HG03280 (cell line): ENCODE measurements at regions not wholly inside any gene's neighbourhood (a gene's known extent, or its start where the extent isn't known, plus 50 kb on each side); places are given as distances from the start of the nearest gene placed in this dataset.

ENCODE experiments used
- ATAC-seq: cut with Tn5 transposase; IDR thresholded peaks from one replicate; pipeline ENCODE4 v1.9.1; 2021; ENCODE audit warnings: mild to moderate bottlenecking, moderate library complexity; ENCODE audit not compliant: unreplicated experiment

DNA sequence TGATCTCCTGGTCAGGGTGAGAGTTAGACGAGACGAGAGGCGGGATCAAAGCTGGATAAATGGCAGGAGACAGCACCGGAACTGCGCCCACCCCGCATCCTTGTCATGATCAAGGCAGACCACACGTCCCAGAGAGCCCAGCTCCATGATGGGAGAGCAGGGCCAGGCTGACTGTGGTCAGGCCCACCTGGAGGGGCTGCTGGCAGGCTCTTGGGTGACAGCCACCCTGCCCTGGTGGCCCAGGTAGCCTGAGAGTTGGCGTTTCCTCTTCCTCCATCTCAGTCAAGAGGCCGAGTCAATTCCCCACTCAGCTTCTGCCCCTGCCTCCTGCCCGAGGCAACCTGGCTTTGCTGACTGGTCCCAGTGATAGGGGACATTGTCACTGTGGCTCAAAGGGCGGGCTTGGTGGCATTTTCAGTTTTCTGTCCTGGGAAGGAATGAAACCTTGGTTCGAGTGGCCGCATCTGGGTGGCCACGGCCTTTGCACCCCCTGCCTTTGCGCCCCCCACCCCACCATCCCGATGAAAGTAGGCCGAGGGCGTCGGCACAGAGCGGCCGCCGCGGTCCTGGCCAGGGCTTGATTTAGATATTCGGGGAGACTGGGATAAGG lies 60.8 kb upstream of the PPARA start:
- ATAC-seq = no peak

DNA sequence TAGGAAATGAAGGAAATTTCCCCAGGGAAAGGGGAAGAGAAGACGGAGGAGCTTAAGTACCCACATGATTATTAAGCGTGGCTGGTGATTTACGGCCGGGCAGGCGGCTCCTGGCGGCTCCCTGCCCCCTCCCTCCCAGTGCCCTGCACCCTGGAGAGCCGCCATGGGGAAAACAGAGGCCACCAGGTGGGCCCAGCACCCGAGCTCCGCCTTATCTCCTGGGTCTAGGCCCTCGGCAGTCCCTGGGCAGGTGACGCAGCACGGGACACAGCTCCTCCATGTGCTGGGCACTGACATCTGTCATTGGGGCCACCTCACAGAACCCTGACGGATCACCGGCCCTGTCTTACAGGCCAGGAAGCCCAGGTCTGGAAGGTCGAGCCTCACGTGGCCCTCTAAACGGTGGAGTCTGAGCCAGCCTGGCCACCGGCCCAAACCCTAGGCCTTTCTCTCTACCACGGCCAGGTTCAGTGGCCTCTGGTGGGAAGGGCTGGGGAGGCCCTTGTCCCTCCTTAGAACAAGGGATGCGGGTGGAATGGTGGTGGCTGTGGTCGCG lies 60.2 kb upstream of the PPARA start:
- no peak for ATAC-seq

DNA sequence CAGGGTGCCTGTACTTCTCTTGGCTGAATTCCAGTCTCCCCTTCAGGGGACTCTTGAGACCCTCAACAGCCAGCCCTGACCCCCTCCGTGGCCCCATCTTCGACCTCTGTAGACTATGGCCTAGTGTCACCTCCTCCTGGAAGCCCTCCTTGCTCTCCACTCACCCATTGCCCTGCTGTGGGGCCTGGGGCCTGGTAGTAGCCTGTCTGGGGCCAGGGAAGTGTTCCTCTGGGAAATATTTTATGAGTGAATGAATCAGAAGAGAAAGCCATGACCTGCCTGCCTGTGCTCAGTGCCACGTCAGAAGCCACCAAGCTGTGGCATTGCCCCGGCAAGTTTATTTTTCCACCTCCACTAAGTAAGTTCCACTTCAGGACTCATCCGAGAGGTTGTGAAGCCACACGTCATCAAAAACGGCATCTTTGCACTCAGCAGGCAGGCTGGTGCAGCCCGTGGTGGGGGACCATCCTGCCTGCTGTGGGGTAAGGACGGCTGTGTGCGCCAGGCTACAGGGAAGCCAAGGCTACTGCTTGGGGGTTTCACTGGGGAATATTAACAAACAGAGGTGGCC lies 59.6 kb upstream of the PPARA start:
- no peak for ATAC-seq

DNA sequence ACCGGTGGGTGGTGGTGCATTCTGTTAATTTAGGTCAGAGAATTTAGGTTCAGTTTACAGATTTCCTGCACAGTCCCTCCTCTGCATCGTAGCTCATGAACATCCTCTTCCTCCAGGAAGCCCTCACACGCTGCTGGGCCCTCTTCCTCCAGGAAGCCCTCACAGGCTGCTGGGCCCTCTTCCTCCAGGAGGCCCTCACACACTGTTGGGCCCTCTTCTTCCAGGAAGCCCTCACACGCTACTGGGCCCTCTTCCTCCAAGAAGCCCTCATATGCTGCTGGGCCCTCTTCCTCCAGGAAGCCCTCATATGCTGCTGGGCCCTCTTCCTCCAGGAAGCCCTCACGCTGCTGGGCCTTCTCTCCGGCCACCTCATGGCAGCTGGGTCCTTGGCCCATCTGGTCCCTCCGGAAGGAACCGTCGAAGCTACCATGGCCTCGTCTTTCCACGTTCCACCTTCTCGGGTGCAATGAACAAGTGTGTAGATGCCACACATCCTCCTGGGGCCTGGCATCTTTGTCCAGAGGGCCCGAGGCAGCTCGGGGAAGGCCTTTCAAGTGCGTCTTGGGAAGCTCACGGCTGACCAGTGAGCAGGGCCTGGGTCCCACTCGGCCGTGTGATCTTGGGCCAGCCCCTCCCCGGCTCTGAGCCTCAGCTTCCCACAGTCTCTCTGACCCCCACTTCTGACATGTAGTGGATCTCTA lies 58.9 kb upstream of the PPARA start:
- no peak for ATAC-seq

DNA sequence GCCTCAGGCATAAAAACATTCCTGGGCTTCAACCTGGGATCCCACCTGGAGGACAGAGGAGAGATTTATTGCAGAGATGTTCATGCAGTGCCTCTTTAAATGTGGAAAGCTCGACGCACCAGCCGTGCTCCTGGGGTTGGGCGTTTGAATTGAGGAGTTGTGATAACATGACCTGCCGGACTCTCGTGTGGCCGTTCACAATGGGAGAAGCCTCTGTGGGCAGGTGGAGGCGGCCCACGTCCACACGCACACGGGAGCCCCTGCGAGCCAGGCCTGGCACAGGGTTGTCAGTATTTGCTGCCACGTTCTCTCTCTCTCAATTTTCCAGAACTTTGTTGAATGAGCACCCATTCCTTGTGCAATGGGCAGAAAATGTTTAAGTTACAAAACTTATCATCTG lies 58.3 kb upstream of the PPARA start:
- ATAC-seq = no peak

DNA sequence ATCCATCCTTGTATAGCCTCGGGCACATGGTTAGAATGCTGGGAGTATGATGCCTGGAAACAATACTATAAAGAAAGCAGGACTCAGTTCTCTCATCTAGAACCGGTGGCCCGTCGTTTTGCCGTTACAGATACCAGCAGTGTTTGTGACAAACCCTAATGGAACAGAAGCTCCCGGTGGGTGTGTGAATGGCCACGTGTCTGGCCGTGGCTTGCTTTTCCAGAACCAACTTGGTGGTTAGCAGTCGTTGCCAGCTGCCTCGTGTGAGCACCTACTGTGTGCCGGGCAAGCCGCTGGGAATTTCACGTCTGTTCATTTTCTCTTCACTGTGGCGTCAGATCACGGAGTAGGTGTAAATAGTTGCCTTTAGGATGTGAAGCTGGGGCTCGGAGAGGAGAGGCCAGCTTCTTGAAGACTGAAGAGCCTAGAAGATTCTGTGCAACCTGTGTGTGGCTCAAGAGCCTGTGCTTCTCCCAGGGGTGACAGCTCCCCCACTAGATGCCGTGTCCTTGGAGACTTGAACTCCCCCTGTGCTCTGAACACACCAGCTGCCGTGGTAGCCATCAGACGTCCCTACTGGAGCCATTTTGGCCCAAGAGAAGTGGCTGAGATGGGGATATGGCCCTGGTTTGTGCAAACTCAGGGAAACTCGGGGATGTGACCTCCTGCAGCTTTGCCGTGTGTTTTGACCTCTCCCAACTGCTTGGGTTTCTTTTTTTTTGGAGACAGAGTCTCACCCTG lies 57.5 kb upstream of the PPARA start:
- ATAC-seq = no peak

GRCh38 chr22:46093796-46094195 lies 56.5 kb upstream of the PPARA start:
- no peak for ATAC-seq

DNA sequence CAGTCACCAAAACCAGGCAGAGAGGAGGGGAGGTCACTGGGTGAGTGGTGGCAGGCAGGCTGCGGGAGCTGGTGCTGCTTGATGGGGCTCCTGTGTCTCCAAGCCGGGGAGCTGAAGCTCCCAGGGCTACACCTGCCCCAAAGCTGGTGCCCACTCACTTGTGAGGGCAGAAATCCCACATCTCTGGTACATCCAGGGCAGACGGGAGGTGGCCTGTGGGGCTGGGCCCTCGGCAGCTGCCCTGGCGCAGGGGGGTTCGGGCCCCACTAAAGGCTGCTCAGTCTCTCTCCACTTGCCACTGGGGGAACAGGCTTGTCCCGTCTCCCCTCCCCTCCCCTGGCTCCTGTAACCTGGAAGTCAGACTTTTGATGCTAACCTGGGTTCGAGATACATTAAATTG lies 55.6 kb upstream of the PPARA start:
- no peak for ATAC-seq

GRCh38 chr22:46096051-46096450 lies 54.3 kb upstream of the PPARA start:
- no peak for ATAC-seq

DNA sequence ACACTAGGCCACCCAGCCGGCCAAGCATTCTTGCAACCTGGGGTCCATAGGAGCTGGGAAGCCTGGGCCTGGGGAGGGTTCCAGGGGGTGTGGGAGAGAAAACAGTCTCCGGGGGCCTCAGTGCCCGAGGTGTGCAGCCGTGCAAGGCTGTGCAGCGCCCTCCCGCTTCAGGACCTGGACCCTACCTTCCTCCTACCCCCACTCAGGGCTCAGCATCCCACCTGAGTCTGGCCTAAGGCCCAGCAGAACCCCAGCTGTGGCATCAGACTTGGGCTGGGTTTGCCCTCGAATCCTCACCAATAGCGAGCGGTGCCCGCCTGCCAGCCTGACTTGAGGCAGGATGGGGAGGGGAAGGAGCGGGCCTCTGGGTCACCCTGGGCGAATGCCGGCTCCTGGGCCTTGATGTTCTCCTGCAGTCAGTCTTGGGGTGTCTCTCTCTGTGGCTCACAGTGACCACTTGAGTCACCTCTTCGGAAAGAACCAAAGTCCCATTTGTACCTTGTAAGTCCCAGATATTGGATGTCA lies 53.6 kb upstream of the PPARA start:
- ATAC-seq = no peak

GRCh38 chr22:46097268-46097900 lies 52.9 kb upstream of the PPARA start:
- no peak for ATAC-seq

- ATAC-seq = no peak
Measured at GRCh38 chr22:46098525-46099475, 51.5 kb upstream of the PPARA start.

DNA sequence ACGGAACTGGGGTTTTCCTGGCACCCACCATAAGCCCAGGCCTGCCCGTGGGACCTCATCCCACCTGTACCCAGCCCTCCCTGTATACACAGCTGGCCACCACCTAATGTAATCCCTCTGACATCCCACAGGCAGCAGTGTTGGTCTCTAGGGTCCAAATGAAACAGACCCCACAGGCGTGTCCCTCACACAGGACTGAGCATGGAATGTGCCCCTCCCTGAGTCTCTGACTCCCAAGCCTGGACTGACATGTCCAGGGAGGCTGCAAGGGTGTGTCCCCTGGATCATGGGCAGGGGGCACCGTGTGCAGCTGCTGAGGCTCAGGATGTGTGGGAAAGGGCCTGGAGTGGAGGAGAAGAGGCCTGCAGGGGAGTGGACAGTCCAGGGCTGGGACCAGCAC lies 50.6 kb upstream of the PPARA start:
- no peak for ATAC-seq

DNA sequence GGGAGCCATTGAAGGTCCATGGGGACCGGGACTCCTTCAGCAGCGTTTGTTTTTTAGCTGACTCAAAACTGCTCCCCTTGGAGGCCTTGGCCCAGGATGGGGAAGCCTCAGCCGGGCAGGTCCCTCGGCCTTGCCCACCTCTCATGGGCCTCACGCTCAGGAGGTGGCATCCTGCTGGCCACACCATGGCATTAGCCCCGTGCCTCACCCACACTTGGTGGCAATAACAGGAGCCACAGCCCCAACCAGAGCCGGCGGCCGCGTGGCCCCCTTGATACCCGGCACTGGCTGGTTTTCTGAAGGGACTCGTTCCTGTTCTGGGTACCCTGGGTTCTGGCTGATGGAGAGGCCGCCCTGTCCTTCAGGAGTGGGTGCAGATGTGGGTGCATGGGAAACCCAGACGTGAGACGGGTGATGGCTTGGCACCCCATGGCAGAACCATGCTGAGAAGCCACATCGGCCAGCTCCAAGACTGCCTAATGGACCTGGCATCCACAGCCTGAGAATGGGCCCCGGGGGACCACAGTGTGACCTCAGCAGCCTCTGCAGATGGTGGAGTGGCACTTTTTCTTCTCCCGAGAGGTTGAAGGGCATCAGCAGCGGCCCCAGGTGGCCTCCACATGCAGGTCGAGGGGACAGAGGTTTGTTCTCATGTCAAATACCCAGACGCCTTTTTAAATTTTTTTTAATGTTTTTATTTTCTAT lies 49.8 kb upstream of the PPARA start:
- no peak for ATAC-seq
